GM12891 (cell line): ENCODE measurements at regions not wholly inside any gene's neighbourhood (a gene's known extent, or its start where the extent isn't known, plus 50 kb on each side); places are given as distances from the start of the nearest gene placed in this dataset.

ENCODE experiments used
- DNase-seq: peaks from one replicate; pipeline ENCODE4 v3.0.0; 2011; ENCODE audit warnings: low spot score; ENCODE audit not compliant: insufficient read length
- FAIRE-seq: peaks from 2 replicates; lab custom pipeline; 2011; peaks lifted over from hg19 to GRCh38; lab: Jason Lieb, UNC
- PAX5 ChIP-seq: IDR thresholded peaks from 2 replicates; pipeline ENCODE4 v1.6.1; 2011; ENCODE audit warnings: low read length, moderate library complexity, mild to moderate bottlenecking; ENCODE audit not compliant: insufficient read depth, severe bottlenecking
- POLR2A ChIP-seq: IDR thresholded peaks from 2 replicates; pipeline ENCODE4 v1.6.1; 2011; ENCODE audit warnings: low read depth, low read length, control low read depth
- POLR2AphosphoS5 ChIP-seq: IDR thresholded peaks from 2 replicates; pipeline ENCODE4 v1.6.1; 2011; ENCODE audit warnings: low read depth, low read length, control low read depth
- POU2F2 ChIP-seq: IDR thresholded peaks from 2 replicates; pipeline ENCODE4 v1.6.1; 2011; ENCODE audit warnings: low read depth, mild to moderate bottlenecking, control low read depth, low read length, moderate library complexity
- SPI1 ChIP-seq: IDR thresholded peaks from 2 replicates; pipeline ENCODE4 v1.6.1; 2011; ENCODE audit warnings: low read depth, low read length, control low read depth
- TAF1 ChIP-seq: IDR thresholded peaks from 2 replicates; pipeline ENCODE4 v1.6.1; 2011; ENCODE audit warnings: low read depth, low read length, control low read depth

DNA sequence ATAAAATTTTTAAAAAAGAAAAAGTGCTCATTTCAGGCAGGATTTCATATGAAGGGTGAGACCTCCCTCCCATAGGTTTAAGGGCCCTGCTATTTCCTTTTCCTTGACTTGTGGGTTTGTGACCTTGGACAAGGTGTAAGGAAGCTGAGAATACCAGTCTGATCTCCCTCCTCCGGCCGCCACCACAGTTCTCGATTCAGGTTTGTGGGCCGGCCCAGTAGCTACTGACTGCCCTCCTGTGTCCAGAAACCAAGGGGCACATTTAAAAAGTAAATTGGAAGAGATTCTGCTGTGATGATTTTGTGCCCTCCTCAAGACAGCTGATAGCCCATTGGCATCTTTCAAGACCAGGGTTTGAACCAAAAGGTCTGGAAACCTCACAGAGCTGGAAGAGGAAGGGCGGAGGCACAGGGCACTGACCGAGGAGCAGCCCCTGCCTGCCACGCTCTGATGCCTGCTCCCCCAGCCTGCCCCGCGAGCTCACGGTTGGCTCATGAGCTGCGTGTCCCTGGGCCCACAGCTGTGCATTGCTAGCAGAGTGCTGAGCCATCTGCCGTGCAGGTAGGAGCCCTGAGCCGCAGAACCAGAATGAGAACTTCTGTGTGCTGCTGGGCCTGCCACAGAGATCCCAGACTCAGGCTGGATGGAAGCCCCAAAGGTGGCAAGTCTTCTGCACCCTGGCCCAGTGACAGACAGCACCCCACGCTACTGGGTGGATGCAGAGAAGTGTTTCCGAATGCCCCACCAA is 348.7 kb downstream of the NPHP4 start:
- DNase-seq, result no peak
- no peak for FAIRE-seq
- no peak for TF ChIP-seq SPI1
- TF ChIP-seq TAF1, result no peak
- TF ChIP-seq POLR2A, result no peak
- no peak for TF ChIP-seq PAX5
- no peak for TF ChIP-seq POLR2AphosphoS5
- TF ChIP-seq POU2F2, result no peak

DNA sequence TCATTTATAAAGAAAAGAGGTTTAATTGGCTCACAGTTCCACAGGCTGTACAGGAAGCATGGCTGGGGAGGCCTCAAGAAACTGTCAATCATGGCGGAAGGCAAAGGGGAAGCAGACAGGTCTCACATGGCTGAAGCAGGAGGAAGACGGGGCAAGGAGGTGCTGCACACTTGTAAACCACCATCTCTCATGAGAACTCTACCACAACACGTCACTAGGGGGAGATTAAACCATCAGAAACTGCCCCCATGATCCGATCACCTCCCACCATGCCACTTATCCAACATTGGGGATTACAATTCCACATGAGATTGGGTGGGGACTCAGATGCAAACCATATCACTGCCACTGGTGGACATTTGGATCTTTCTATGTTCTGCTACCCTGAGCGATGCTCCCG is 351.4 kb downstream of the NPHP4 start:
- no peak for TF ChIP-seq TAF1
- no peak for TF ChIP-seq PAX5
- no peak for TF ChIP-seq SPI1
- TF ChIP-seq POLR2AphosphoS5, result no peak
- TF ChIP-seq POLR2A, result no peak
- TF ChIP-seq POU2F2, result no peak
- DNase-seq, result no peak
- FAIRE-seq, result no peak

DNA sequence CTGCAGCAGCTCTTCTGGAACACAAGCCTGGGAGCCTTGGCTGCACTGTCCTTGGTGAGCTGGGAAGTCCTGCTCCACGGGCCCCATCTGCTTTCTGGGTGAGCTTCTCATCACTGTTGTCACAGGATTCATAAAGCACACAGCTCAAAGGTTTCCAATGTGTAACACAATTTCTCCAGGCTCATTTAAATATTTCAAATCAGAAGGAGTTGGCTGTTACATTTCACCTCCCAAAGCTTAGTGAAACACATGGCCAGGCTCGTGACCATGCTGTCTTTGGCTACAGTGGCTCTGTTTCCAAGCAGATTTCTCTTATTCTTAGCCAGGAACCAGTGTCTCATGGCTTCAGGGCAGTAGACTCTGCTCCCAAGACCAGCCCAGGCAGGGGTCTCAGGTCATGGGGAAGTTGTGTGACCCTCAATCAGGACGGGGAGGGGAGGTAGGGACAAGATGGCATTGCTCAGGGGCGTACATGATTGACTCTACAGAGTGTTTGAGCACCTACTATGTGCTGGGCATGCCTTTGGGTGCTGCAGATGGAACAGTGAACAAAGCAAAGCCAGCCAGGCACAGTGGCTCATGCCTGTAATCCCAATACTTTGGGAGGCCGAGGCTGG is 353.0 kb downstream of the NPHP4 start:
- no peak for TF ChIP-seq PAX5
- no peak for TF ChIP-seq POLR2AphosphoS5
- TF ChIP-seq TAF1, result no peak
- TF ChIP-seq SPI1, result no peak
- no peak for TF ChIP-seq POLR2A
- TF ChIP-seq POU2F2, result no peak
- FAIRE-seq (no peak), DNase-seq (no peak)

- FAIRE-seq, result no peak
- no peak for DNase-seq
- no peak for TF ChIP-seq POLR2A
- no peak for TF ChIP-seq TAF1
- TF ChIP-seq POU2F2, result no peak
- no peak for TF ChIP-seq POLR2AphosphoS5
- TF ChIP-seq PAX5, result no peak
- TF ChIP-seq SPI1, result no peak
Observed at GRCh38 chr1:5638582-5638981, 353.6 kb downstream of the NPHP4 start.

- FAIRE-seq (no peak), DNase-seq (no peak)
- TF ChIP-seq PAX5 (no peak), SPI1 (no peak), POU2F2 (no peak), POLR2A (no peak), TAF1 (no peak), POLR2AphosphoS5 (no peak)
Observed at GRCh38 chr1:5637171-5637570, 355.1 kb downstream of the NPHP4 start.

- DNase-seq (no peak), FAIRE-seq (no peak)
- TF ChIP-seq POLR2A (no peak), PAX5 (no peak), SPI1 (no peak), POLR2AphosphoS5 (no peak), TAF1 (no peak), POU2F2 (no peak)
Observed at GRCh38 chr1:5634893-5635292, 357.3 kb downstream of the NPHP4 start.

DNA sequence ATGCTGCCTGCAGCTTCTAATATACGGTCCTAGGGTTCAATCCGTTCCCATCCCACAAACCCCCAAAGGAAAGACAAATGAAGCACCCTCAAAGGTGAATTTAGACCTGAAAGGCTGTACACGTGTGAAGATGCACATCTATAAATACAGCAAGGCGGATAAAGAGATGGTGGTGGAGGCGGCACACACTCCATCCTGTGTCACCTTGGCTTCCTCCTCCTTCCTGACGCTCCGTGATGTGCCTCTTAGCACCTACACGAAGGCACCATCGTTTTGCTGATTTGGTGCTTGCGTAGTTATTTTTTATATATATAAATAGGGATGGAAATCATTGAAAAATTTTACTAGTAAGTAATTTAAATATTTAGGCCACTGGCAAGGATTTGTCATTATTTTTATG is 359.4 kb downstream of the NPHP4 start:
- no peak for FAIRE-seq
- no peak for TF ChIP-seq POU2F2
- no peak for TF ChIP-seq SPI1
- TF ChIP-seq POLR2A, result no peak
- TF ChIP-seq POLR2AphosphoS5, result no peak
- no peak for TF ChIP-seq TAF1
- TF ChIP-seq PAX5, result no peak

GRCh38 chr1:5632224-5632623 is 360.0 kb downstream of the NPHP4 start:
- TF ChIP-seq PAX5 (no peak), TAF1 (no peak), SPI1 (no peak), POLR2AphosphoS5 (no peak), POU2F2 (no peak), POLR2A (no peak)
- DNase-seq (no peak), FAIRE-seq (no peak)

More for the DNA sequence above, 359.4 kb downstream of the NPHP4 start:
- no peak for DNase-seq

DNA sequence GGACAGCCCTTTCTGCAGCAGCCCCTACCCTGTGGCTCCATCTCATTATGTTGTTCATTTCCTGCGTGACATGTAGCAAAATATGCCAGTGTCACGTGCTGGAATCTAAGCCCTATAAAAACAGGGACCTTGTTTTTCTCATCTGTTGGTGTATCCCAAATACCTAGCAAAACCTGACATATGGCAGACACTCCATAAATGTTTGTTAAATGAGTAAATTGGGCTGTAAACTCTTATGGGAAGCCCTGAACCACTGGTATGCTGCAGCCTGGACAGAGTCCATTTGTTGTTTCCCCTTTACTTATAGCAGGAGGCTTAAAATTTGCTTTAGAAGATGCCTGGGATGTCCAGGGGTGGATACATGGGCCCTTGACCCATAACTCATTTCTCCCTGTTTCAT is 363.8 kb downstream of the NPHP4 start:
- TF ChIP-seq POLR2A (no peak), TAF1 (no peak), POLR2AphosphoS5 (no peak), PAX5 (no peak), SPI1 (no peak), POU2F2 (no peak)
- DNase-seq (no peak), FAIRE-seq (no peak)

DNA sequence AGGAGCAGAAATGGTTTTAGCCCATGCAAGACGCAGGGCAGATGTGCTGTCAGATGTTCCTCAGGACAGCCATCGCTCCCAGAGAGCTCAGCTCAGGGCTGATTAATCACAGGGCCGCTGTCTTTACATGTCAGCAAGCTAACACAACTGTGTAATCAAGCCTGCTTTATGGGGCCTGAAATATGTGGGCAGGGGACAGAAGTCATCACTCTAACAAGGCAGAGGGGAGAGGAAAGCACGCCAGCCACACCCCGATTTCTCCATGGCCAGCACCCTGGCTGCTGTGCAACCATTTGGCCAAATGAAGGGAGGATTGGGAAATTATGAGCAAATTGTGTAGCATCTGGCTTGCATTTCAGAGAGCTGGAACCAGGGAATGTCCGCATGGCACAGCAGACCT is 368.8 kb downstream of the NPHP4 start:
- TF ChIP-seq PAX5 (no peak), TAF1 (no peak), POU2F2 (no peak), SPI1 (no peak), POLR2A (no peak), POLR2AphosphoS5 (no peak)
- no peak for FAIRE-seq
- no peak for DNase-seq

DNA sequence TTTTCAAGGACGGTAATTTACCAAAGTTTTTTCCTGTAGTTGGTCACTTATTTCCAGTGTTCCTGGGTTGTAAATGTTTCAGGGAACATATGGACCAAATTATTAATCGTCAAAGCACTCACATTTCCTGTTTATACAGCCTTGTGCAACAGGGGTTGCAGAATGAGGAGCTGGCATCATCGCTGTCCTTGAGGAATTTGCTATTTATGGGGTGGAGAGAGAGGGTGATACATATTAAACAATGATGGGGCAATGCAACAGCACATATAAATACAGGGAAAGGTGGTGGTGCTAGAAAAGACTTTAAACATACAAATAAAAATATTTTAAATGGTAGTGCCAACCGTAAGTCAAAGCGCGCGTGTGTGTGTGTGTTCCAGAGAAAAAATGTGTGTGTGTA is 369.8 kb downstream of the NPHP4 start:
- FAIRE-seq, result no peak
- TF ChIP-seq SPI1 (no peak), TAF1 (no peak), POLR2A (no peak), POLR2AphosphoS5 (no peak), PAX5 (no peak), POU2F2 (no peak)
- DNase-seq, result no peak
